Stomach (tissue), 4 donors: ENCODE measurements at regions not wholly inside any gene's neighbourhood (a gene's known extent, or its start where the extent isn't known, plus 50 kb on each side); places are given as distances from the start of the nearest gene placed in this dataset.

ENCODE experiments used
- EP300 ChIP-seq: sonication (generic); formaldehyde crosslinking; IDR thresholded peaks from one replicate; pipeline ENCODE4 v1.6.1; 2017; ENCODE audit warnings: antibody characterized with exemption
- TF ChIP-seq, protein P1 (sequence below), 7 experiments: fragments of 450-650 bp in 4 of 7; fragments of 200-600 bp in 3 of 7; sonication (generic) in 3 of 7; IDR thresholded peaks; one replicate each; pipeline ENCODE4 v1.5.1; 2016 to 2019; ENCODE audit warnings: antibody characterized with exemption in 7 of 7, control low read depth in 2 of 7, mild to moderate bottlenecking in 1 of 7

- TF ChIP-seq EP300, result no peak
- TF ChIP-seq, protein P1, sequence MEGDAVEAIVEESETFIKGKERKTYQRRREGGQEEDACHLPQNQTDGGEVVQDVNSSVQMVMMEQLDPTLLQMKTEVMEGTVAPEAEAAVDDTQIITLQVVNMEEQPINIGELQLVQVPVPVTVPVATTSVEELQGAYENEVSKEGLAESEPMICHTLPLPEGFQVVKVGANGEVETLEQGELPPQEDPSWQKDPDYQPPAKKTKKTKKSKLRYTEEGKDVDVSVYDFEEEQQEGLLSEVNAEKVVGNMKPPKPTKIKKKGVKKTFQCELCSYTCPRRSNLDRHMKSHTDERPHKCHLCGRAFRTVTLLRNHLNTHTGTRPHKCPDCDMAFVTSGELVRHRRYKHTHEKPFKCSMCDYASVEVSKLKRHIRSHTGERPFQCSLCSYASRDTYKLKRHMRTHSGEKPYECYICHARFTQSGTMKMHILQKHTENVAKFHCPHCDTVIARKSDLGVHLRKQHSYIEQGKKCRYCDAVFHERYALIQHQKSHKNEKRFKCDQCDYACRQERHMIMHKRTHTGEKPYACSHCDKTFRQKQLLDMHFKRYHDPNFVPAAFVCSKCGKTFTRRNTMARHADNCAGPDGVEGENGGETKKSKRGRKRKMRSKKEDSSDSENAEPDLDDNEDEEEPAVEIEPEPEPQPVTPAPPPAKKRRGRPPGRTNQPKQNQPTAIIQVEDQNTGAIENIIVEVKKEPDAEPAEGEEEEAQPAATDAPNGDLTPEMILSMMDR (IDR thresholded peaks at IDR 0.05), result no peak
These were observed 102.3 kb downstream of the TPRA1 start for GRCh38 chr3:127488141-127488672.
